Transverse colon (tissue), 4 donors: ENCODE measurements at regions not wholly inside any gene's neighbourhood (a gene's known extent, or its start where the extent isn't known, plus 50 kb on each side); places are given as distances from the start of the nearest gene placed in this dataset.

Source experiments
- DNase-seq: peaks from one replicate; pipeline ENCODE4 v3.0.0-alpha.2; 2019
- H3K27ac ChIP-seq, 4 donors: fragments of 200-600 bp; sonication (generic); 2 replicates each; pipeline ENCODE4 v1.5.1; 2016 to 2018; ENCODE audit warnings: inconsistent platforms in 4 of 4
- H3K27me3 ChIP-seq: fragments of 200-600 bp; sonication (generic); 2 replicates; pipeline ENCODE4 v1.5.1; 2017; ENCODE audit warnings: inconsistent platforms
- H3K36me3 ChIP-seq, 4 donors: fragments of 200-600 bp; sonication (generic); 2 replicates each; pipeline ENCODE4 v1.5.1; 2017 to 2019; ENCODE audit warnings: inconsistent platforms in 4 of 4
- H3K4me1 ChIP-seq, 4 donors: fragments of 200-600 bp; sonication (generic); 2 replicates each; pipeline ENCODE4 v1.5.1; 2017 to 2020; ENCODE audit warnings: inconsistent platforms in 4 of 4
- H3K4me3 ChIP-seq, 4 donors: fragments of 200-600 bp; sonication (generic); 1 replicate in 1 of 4; 2 replicates in 3 of 4; pipeline versions ENCODE4 v1.5.1 to v1.6.1; 2017 to 2019; ENCODE audit warnings: inconsistent platforms in 4 of 4
- H3K9me3 ChIP-seq, 2 donors: fragments of 200-600 bp; sonication (generic); 2 replicates each; pipeline ENCODE4 v1.5.1; 2017 to 2019; ENCODE audit warnings: inconsistent platforms in 2 of 2
- CTCF ChIP-seq, 5 experiments: fragments of 200-600 bp in 3 of 5; fragments of 450-650 bp in 2 of 5; sonication (generic) in 3 of 5; IDR thresholded peaks; 1 replicate in 2 of 5; 2 replicates in 3 of 5; pipeline ENCODE4 v1.5.1; 2016 to 2017; ENCODE audit warnings: antibody characterized with exemption in 5 of 5, inconsistent platforms in 3 of 5, mild to moderate bottlenecking in 2 of 5, moderate library complexity in 1 of 5
- EP300 ChIP-seq: sonication (generic); formaldehyde crosslinking; IDR thresholded peaks from one replicate; pipeline ENCODE4 v1.6.1; 2017; ENCODE audit warnings: antibody characterized with exemption, low read depth
- POLR2A ChIP-seq: fragments of 450-650 bp; IDR thresholded peaks from one replicate; pipeline ENCODE4 v1.6.1; 2016; ENCODE audit warnings: antibody characterized with exemption, mild to moderate bottlenecking, moderate library complexity
- POLR2AphosphoS5 ChIP-seq, 3 donors: sonication (generic); formaldehyde crosslinking; IDR thresholded peaks; one replicate each; pipeline ENCODE4 v1.6.1; 2016; ENCODE audit warnings: antibody characterized with exemption in 3 of 3
- WGBS, 2 donors: methylation state at CpG; one replicate each; pipeline ENCODE4 v1.1.5; 2018; ENCODE audit warnings: low coverage in 1 of 2; 5-methylcytosine and 5-hydroxymethylcytosine counted together
- in situ Hi-C, 4 donors: fragments of 200-750 bp; cut with MboI; loops; one replicate each; pipeline versions ENCODE4 v1.15.0 to v1.15.1; 2017; ENCODE audit warnings: low sequenced_read_pairs in 3 of 4, low pct_ligation_motif_present in 1 of 4, low pct_unique_long_range_greater_than_20kb in 1 of 4
- intact Hi-C: fragments of 100-400 bp; cut with DNase I; formaldehyde crosslinking; loops from one replicate; pipeline ENCODE4 v1.15.1; 2023; ENCODE audit warnings: low total_unique reads

- WGBS, 2 donors: 90% methylated on average over 24 of the region's 24 CpGs; no CpG with 5 or more reads in 1 of the 2 donors
- DNase-seq: no peak
- TF ChIP-seq POLR2AphosphoS5 (IDR thresholded peaks at IDR 0.05): no peak
- TF ChIP-seq CTCF (IDR thresholded peaks at IDR 0.05): no peak
- TF ChIP-seq EP300: no peak
- TF ChIP-seq POLR2A: no peak
- H3K36me3 ChIP-seq: no peaks in the 10 kb centered on the region
- intact Hi-C loops (no loop called here), in situ Hi-C loops (no loop called here)
- H3K27ac ChIP-seq: no peak overlapping the region
- no peaks in the 10 kb centered on the region for H3K4me1 ChIP-seq
- H3K4me3 ChIP-seq: no peak overlapping the region
- H3K9me3 ChIP-seq: no peaks in the 10 kb centered on the region
- no peaks in the 10 kb centered on the region for H3K27me3 ChIP-seq
Observed at GRCh38 chr5:2370626-2371418, 380.7 kb downstream of the IRX2 start.

- intact Hi-C loops (no loop called here), in situ Hi-C loops (no loop called here)
- Histone ChIP-seq H3K27ac (no peak overlapping the region), H3K4me1 (no peaks in the 10 kb centered on the region), H3K4me3 (no peak overlapping the region), H3K27me3 (no peaks in the 10 kb centered on the region), H3K36me3 (no peaks in the 10 kb centered on the region), H3K9me3 (no peaks in the 10 kb centered on the region)
- no peak for DNase-seq
- TF ChIP-seq POLR2AphosphoS5 (IDR thresholded peaks at IDR 0.05) (no peak), EP300 (no peak), POLR2A (no peak), CTCF (IDR thresholded peaks at IDR 0.05) (no peak)
- 85 to 100% methylated on average over 1 to 8 of the region's 8 CpGs for WGBS, 2 donors
Observed at GRCh38 chr5:2369178-2369577, 382.3 kb downstream of the IRX2 start.

GRCh38 chr5:2366816-2367215, 384.7 kb downstream of the IRX2 start:
- intact Hi-C loops: no loop called here
- H3K36me3 ChIP-seq: no peaks in the 10 kb centered on the region
- DNase-seq: no peak
- H3K9me3 ChIP-seq: no peaks in the 10 kb centered on the region
- TF ChIP-seq EP300 (no peak), POLR2AphosphoS5 (IDR thresholded peaks at IDR 0.05) (no peak), CTCF (IDR thresholded peaks at IDR 0.05) (no peak), POLR2A (no peak)
- H3K4me1 ChIP-seq: no peaks in the 10 kb centered on the region
- no peak overlapping the region for H3K27ac ChIP-seq
- H3K4me3 ChIP-seq: no peak overlapping the region
- WGBS, 2 donors: 58 to 59% methylated on average over 6 to 9 of the region's 9 CpGs
- in situ Hi-C loops: no loop called here
- H3K27me3 ChIP-seq: no peaks in the 10 kb centered on the region

GRCh38 chr5:2357309-2357708, 394.2 kb downstream of the IRX2 start:
- Histone ChIP-seq H3K9me3 (no peaks in the 10 kb centered on the region), H3K27me3 (no peaks in the 10 kb centered on the region), H3K27ac (no peak overlapping the region), H3K4me3 (no peak overlapping the region), H3K36me3 (no peaks in the 10 kb centered on the region), H3K4me1 (no peaks in the 10 kb centered on the region)
- DNase-seq: no peak
- in situ Hi-C loops: no loop called here
- intact Hi-C loops: no loop called here
- TF ChIP-seq CTCF (IDR thresholded peaks at IDR 0.05): no peak
- no peak for TF ChIP-seq POLR2AphosphoS5 (IDR thresholded peaks at IDR 0.05)
- no peak for TF ChIP-seq EP300
- TF ChIP-seq POLR2A: no peak
